Upper lobe of left lung (tissue), 6 donors: ENCODE measurements at regions not wholly inside any gene's neighbourhood (a gene's known extent, or its start where the extent isn't known, plus 50 kb on each side); places are given as distances from the start of the nearest gene placed in this dataset.
"Not testable (repeated sequence)": the region's sequence is repeated elsewhere in the genome, so short reads cannot be mapped to it uniquely, and the experiment has no call there.

ENCODE experiments used
- ATAC-seq, 2 donors: fragments of 200-7000 bp; cut with Tn5 transposase; one replicate each; pipeline ENCODE4 v1.9.1; 2022; ENCODE audit warnings: mild to moderate bottlenecking in 2 of 2, moderate library complexity in 2 of 2; ENCODE audit not compliant: low FRiP score in 2 of 2
- DNase-seq, 2 donors: peaks; one replicate each; pipeline ENCODE4 v3.0.0-alpha.2; 2019 to 2020
- H3K27ac ChIP-seq, 4 donors: fragments of 200-600 bp; sonication (generic); one replicate each; pipeline ENCODE4 v1.5.1; 2016 to 2019
- H3K27me3 ChIP-seq, 4 donors: fragments of 200-600 bp; sonication (generic); one replicate each; pipeline ENCODE4 v1.5.1; 2017 to 2019
- H3K36me3 ChIP-seq, 4 donors: fragments of 200-600 bp; sonication (generic); one replicate each; pipeline ENCODE4 v1.5.1; 2016 to 2019
- H3K4me1 ChIP-seq, 4 donors: fragments of 200-600 bp; sonication (generic); one replicate each; pipeline ENCODE4 v1.5.1; 2018 to 2019
- H3K4me3 ChIP-seq, 4 donors: fragments of 200-600 bp; sonication (generic); one replicate each; pipeline ENCODE4 v1.5.1; 2017 to 2019; ENCODE audit warnings: mild to moderate bottlenecking in 2 of 4, moderate library complexity in 1 of 4
- H3K9me3 ChIP-seq, 4 donors: fragments of 200-600 bp; sonication (generic); one replicate each; pipeline ENCODE4 v1.5.1; 2018 to 2019
- CTCF ChIP-seq, 6 experiments: fragments of 450-650 bp in 4 of 6; fragments of 200-600 bp in 2 of 6; sonication (generic) in 2 of 6; IDR thresholded peaks; one replicate each; pipeline ENCODE4 v1.5.1; 2016 to 2019; ENCODE audit warnings: antibody characterized with exemption in 6 of 6
- EP300 ChIP-seq, 4 donors: sonication (generic); formaldehyde crosslinking; IDR thresholded peaks; one replicate each; pipeline ENCODE4 v1.5.1; 2017; ENCODE audit warnings: antibody characterized with exemption in 4 of 4, control low read depth in 2 of 4
- POLR2A ChIP-seq, 4 donors: fragments of 450-650 bp; IDR thresholded peaks; one replicate each; pipeline ENCODE4 v1.5.1; 2016 to 2017; ENCODE audit warnings: antibody characterized with exemption in 4 of 4, mild to moderate bottlenecking in 2 of 4
- POLR2AphosphoS5 ChIP-seq, 2 donors: sonication (generic); formaldehyde crosslinking; IDR thresholded peaks; one replicate each; pipeline ENCODE4 v1.5.1; 2017; ENCODE audit warnings: antibody characterized with exemption in 2 of 2
- WGBS, 2 donors: methylation state at CpG; one replicate each; pipeline ENCODE4 v1.1.5; 2017 to 2018; 5-methylcytosine and 5-hydroxymethylcytosine counted together
- donor health status: DM: no; HTN: no; CAD: no; lungs with moderate emphysema.
- donor health status: DM: no; HTN: yes; CAD: no; lungs with severe emphysema.

GRCh38 chr7:84712374-84713121, 474.3 kb downstream of the SEMA3D start:
- H3K36me3 ChIP-seq: no peaks in the 10 kb centered on the region
- TF ChIP-seq POLR2A (IDR thresholded peaks at IDR 0.05) (no peak), POLR2AphosphoS5 (IDR thresholded peaks at IDR 0.05) (no peak), CTCF (IDR thresholded peaks at IDR 0.05) (no peak), EP300 (IDR thresholded peaks at IDR 0.05) (no peak)
- no peaks in the 10 kb centered on the region for H3K4me1 ChIP-seq
- ATAC-seq (no peak), DNase-seq (no peak)
- WGBS, 2 donors: 89 to 90% methylated on average over 4 of the region's 4 CpGs
- H3K9me3 ChIP-seq: no peaks in the 10 kb centered on the region
- H3K27ac ChIP-seq: no peak overlapping the region
- no peaks in the 10 kb centered on the region for H3K27me3 ChIP-seq
- H3K4me3 ChIP-seq: no peak overlapping the region

GRCh38 chr7:84710538-84710937, 476.3 kb downstream of the SEMA3D start:
- DNase-seq, H3K9me3 ChIP-seq, H3K27ac ChIP-seq, H3K4me1 ChIP-seq, H3K4me3 ChIP-seq, ATAC-seq, H3K27me3 ChIP-seq, H3K36me3 ChIP-seq: not testable (repeated sequence)
- 89 to 91% methylated on average over 2 of the region's 3 CpGs for WGBS, 2 donors

GRCh38 chr7:84705706-84706105, 481.1 kb downstream of the SEMA3D start:
- H3K27me3 ChIP-seq: no peaks in the 10 kb centered on the region
- TF ChIP-seq POLR2A (IDR thresholded peaks at IDR 0.05) (no peak), CTCF (IDR thresholded peaks at IDR 0.05) (no peak), EP300 (IDR thresholded peaks at IDR 0.05) (no peak), POLR2AphosphoS5 (IDR thresholded peaks at IDR 0.05) (no peak)
- no peak overlapping the region for H3K4me3 ChIP-seq
- H3K9me3 ChIP-seq: no peaks in the 10 kb centered on the region
- WGBS, 2 donors: 96 to 100% methylated on average over 1 of the region's 1 CpG
- ATAC-seq (no peak), DNase-seq (no peak)
- no peaks in the 10 kb centered on the region for H3K36me3 ChIP-seq
- no peak overlapping the region for H3K27ac ChIP-seq
- no peaks in the 10 kb centered on the region for H3K4me1 ChIP-seq

- DNase-seq (no peak), ATAC-seq (no peak)
- no peaks in the 10 kb centered on the region for H3K4me1 ChIP-seq
- no peaks in the 10 kb centered on the region for H3K36me3 ChIP-seq
- no peaks in the 10 kb centered on the region for H3K27me3 ChIP-seq
- H3K27ac ChIP-seq: no peak overlapping the region
- WGBS, 2 donors: 71 to 83% methylated on average over 1 of the region's 1 CpG
- TF ChIP-seq CTCF (IDR thresholded peaks at IDR 0.05) (no peak), EP300 (IDR thresholded peaks at IDR 0.05) (no peak), POLR2AphosphoS5 (IDR thresholded peaks at IDR 0.05) (no peak), POLR2A (IDR thresholded peaks at IDR 0.05) (no peak)
- no peak overlapping the region for H3K4me3 ChIP-seq
- H3K9me3 ChIP-seq: no peaks in the 10 kb centered on the region
These were observed 481.8 kb downstream of the SEMA3D start for GRCh38 chr7:84705079-84705478.

- no peaks in the 10 kb centered on the region for H3K4me1 ChIP-seq
- DNase-seq: no peak
- H3K9me3 ChIP-seq: no peaks in the 10 kb centered on the region
- TF ChIP-seq CTCF (IDR thresholded peaks at IDR 0.05) (no peak), POLR2AphosphoS5 (IDR thresholded peaks at IDR 0.05) (no peak), EP300 (IDR thresholded peaks at IDR 0.05) (no peak), POLR2A (IDR thresholded peaks at IDR 0.05) (no peak)
- ATAC-seq: no peak
- 83 to 91% methylated on average over 4 of the region's 4 CpGs for WGBS, 2 donors
- no peak overlapping the region for H3K27ac ChIP-seq
- no peaks in the 10 kb centered on the region for H3K27me3 ChIP-seq
- no peaks in the 10 kb centered on the region for H3K36me3 ChIP-seq
- H3K4me3 ChIP-seq: no peak overlapping the region
These were observed 482.5 kb downstream of the SEMA3D start for GRCh38 chr7:84704380-84704779.
